Neural cell (in vitro differentiated cells): ENCODE measurements at regions not wholly inside any gene's neighbourhood (a gene's known extent, or its start where the extent isn't known, plus 50 kb on each side); places are given as distances from the start of the nearest gene placed in this dataset.

Source experiments
- H2AFZ ChIP-seq: fragments of 200-600, 300-800 bp; sonication (generic), shearing (Covaris generic); 2 replicates; pipeline ENCODE4 v1.6.0; 2014; ENCODE audit warnings: low read depth, mild to moderate bottlenecking, antibody characterized with exemption, low read length, moderate library complexity
- H3F3A ChIP-seq: fragments of 200-600 bp; shearing (Covaris generic); 2 replicates; pipeline ENCODE4 v1.6.1; 2016; ENCODE audit warnings: mild to moderate bottlenecking, moderate library complexity, mixed read lengths, antibody characterized with exemption, low read length; ENCODE audit not compliant: insufficient read depth, poor library complexity, severe bottlenecking
- H3K27ac ChIP-seq: fragments of 200-600, 300-800 bp; sonication (generic), shearing (Covaris generic); 2 replicates; pipeline ENCODE4 v1.5.1; 2014; ENCODE audit warnings: mild to moderate bottlenecking, low read length, moderate library complexity
- H3K27me3 ChIP-seq: fragments of 300-800, 200-600 bp; sonication (generic), shearing (Covaris generic); 2 replicates; pipeline ENCODE4 v1.6.0; 2014; ENCODE audit warnings: mild to moderate bottlenecking, low read depth, low read length, moderate library complexity; ENCODE audit not compliant: insufficient read depth
- H3K36me3 ChIP-seq: fragments of 300-800, 200-600 bp; sonication (generic), shearing (Covaris generic); 2 replicates; pipeline ENCODE4 v1.5.1; 2014; ENCODE audit warnings: mild to moderate bottlenecking, antibody characterized with exemption, low read length, moderate library complexity; ENCODE audit not compliant: insufficient read depth
- H3K4me2 ChIP-seq: fragments of 300-800, 200-600 bp; sonication (generic), shearing (Covaris generic); 2 replicates; pipeline ENCODE4 v1.6.0; 2014; ENCODE audit warnings: mild to moderate bottlenecking, low read length
- H3K4me3 ChIP-seq: fragments of 300-800, 200-600 bp; sonication (generic), shearing (Covaris generic); 2 replicates; pipeline ENCODE4 v1.5.1; 2014; ENCODE audit warnings: mild to moderate bottlenecking, low read length, moderate library complexity
- H3K79me2 ChIP-seq: fragments of 200-600 bp; shearing (Covaris generic); replicated peaks from 2 replicates; pipeline ENCODE4 v1.6.0; 2014; ENCODE audit warnings: mild to moderate bottlenecking, low read length, moderate library complexity; ENCODE audit not compliant: insufficient read depth
- H3K9ac ChIP-seq: fragments of 300-800, 200-600 bp; sonication (generic), shearing (Covaris generic); 2 replicates; pipeline ENCODE4 v1.6.1; 2016; ENCODE audit warnings: mild to moderate bottlenecking, low read length, mixed read lengths
- H3K9me2 ChIP-seq: fragments of 200-600 bp; shearing (Covaris generic); 2 replicates; pipeline ENCODE4 v1.6.1; 2016; ENCODE audit warnings: mild to moderate bottlenecking, low read length, mixed read lengths; ENCODE audit not compliant: insufficient read depth
- H3K9me3 ChIP-seq: fragments of 200-600, 300-800 bp; sonication (generic), shearing (Covaris generic); 2 replicates; pipeline ENCODE4 v1.6.1; 2016; ENCODE audit warnings: mild to moderate bottlenecking, mixed run types, low read length, moderate library complexity, mixed read lengths
- H4K20me1 ChIP-seq: fragments of 200-600 bp; shearing (Covaris generic); 2 replicates; pipeline ENCODE4 v1.6.1; 2016; ENCODE audit warnings: mild to moderate bottlenecking, mixed run types; ENCODE audit not compliant: insufficient read depth
- CTCF ChIP-seq: fragments of 450-650 bp; IDR thresholded peaks from 2 replicates; pipeline ENCODE4 v1.5.1; 2014; ENCODE audit warnings: antibody characterized with exemption, mild to moderate bottlenecking, moderate library complexity; ENCODE audit not compliant: poor library complexity, severe bottlenecking
- EP300 ChIP-seq: fragments of 450-650 bp; conservative IDR thresholded peaks from 2 replicates; pipeline ENCODE4 v1.6.1; 2014; ENCODE audit warnings: antibody characterized with exemption, mild to moderate bottlenecking, moderate library complexity; ENCODE audit not compliant: poor library complexity, severe bottlenecking
- EZH2 ChIP-seq: fragments of 200-600, 300-800 bp; shearing (Covaris generic), sonication (generic); IDR thresholded peaks from 2 replicates; pipeline ENCODE4 v1.6.1; 2014; ENCODE audit warnings: antibody characterized with exemption, low read length, borderline replicate concordance, mild to moderate bottlenecking; ENCODE audit not compliant: insufficient read depth, poor library complexity, severe bottlenecking
- MXI1 ChIP-seq: fragments of 450-650 bp; conservative IDR thresholded peaks from 2 replicates; pipeline ENCODE4 v1.6.1; 2014; ENCODE audit warnings: antibody characterized with exemption, mild to moderate bottlenecking; ENCODE audit not compliant: poor library complexity, severe bottlenecking
- POLR2AphosphoS5 ChIP-seq: IDR thresholded peaks from 2 replicates; pipeline ENCODE4 v1.6.1; 2012
- RAD21 ChIP-seq: fragments of 450-650 bp; conservative IDR thresholded peaks from 2 replicates; pipeline ENCODE4 v1.6.1; 2014; ENCODE audit warnings: antibody characterized with exemption, mild to moderate bottlenecking, moderate library complexity
- REST ChIP-seq: IDR thresholded peaks from 2 replicates; pipeline ENCODE4 v1.6.1; 2012; ENCODE audit warnings: borderline replicate concordance
- SMC3 ChIP-seq: fragments of 450-650 bp; conservative IDR thresholded peaks from 2 replicates; pipeline ENCODE4 v1.6.1; 2014; ENCODE audit warnings: antibody characterized with exemption, mild to moderate bottlenecking, moderate library complexity; ENCODE audit not compliant: poor library complexity
- TAF1 ChIP-seq: IDR thresholded peaks from 2 replicates; pipeline ENCODE4 v1.6.1; 2012; ENCODE audit warnings: low read depth

- H3F3A ChIP-seq: no peaks in the 10 kb centered on the region
- H2AFZ ChIP-seq: no peak overlapping the region
- peaks cover 42% of the 10 kb centered on the region for H3K27me3 ChIP-seq
These were observed 905.3 kb downstream of the KCNMA1 start for GRCh38 chr10:76732306-76732705.

GRCh38 chr10:76729841-76730487 lies 907.6 kb downstream of the KCNMA1 start:
- Histone ChIP-seq H3K27me3 (peaks cover 22% of the 10 kb centered on the region), H3K4me2 (no peak overlapping the region)
- no peak for TF ChIP-seq EZH2
- TF ChIP-seq RAD21: no peak
- no peak for TF ChIP-seq POLR2AphosphoS5
- no peak for TF ChIP-seq SMC3
- no peak for TF ChIP-seq TAF1
- no peak for TF ChIP-seq EP300
- TF ChIP-seq REST: no peak

More at GRCh38 chr10:76732306-76732705, 905.3 kb downstream of the KCNMA1 start:
- Histone ChIP-seq H3K79me2 (no peaks in the 10 kb centered on the region), H3K9me2 (no peaks in the 10 kb centered on the region), H3K27ac (no peak overlapping the region), H3K4me3 (no peak overlapping the region), H3K9ac (no peak overlapping the region), H3K9me3 (no peaks in the 10 kb centered on the region), H4K20me1 (no peaks in the 10 kb centered on the region), H3K4me2 (no peak overlapping the region), H3K36me3 (no peaks in the 10 kb centered on the region)
- TF ChIP-seq MXI1 (no peak), EP300 (no peak), SMC3 (no peak), CTCF (no peak), REST (no peak), EZH2 (no peak), POLR2AphosphoS5 (no peak)

More at GRCh38 chr10:76729841-76730487, 907.6 kb downstream of the KCNMA1 start:
- Histone ChIP-seq H3K79me2 (no peaks in the 10 kb centered on the region), H4K20me1 (no peaks in the 10 kb centered on the region), H3K9me3 (no peaks in the 10 kb centered on the region), H3K36me3 (no peaks in the 10 kb centered on the region), H3F3A (no peaks in the 10 kb centered on the region), H3K27ac (no peak overlapping the region), H2AFZ (no peak overlapping the region), H3K4me3 (no peak overlapping the region), H3K9ac (no peak overlapping the region), H3K9me2 (no peaks in the 10 kb centered on the region)
